Lower lobe of right lung (tissue), 2 donors: ENCODE measurements at regions not wholly inside any gene's neighbourhood (a gene's known extent, or its start where the extent isn't known, plus 50 kb on each side); places are given as distances from the start of the nearest gene placed in this dataset.

Source experiments
- ATAC-seq, 2 donors: fragments of 200-7000 bp; cut with Tn5 transposase; one replicate each; pipeline ENCODE4 v1.9.1; 2020 to 2022; ENCODE audit warnings: mild to moderate bottlenecking in 2 of 2, moderate library complexity in 2 of 2
- DNase-seq: peaks from one replicate; pipeline ENCODE4 v3.0.0-alpha.2; 2020
- H3K27ac ChIP-seq: fragments of 200-600 bp; one replicate; pipeline ENCODE4 v1.8.0; 2022
- H3K27me3 ChIP-seq: fragments of 200-600 bp; one replicate; pipeline ENCODE4 v1.8.0; 2022; ENCODE audit warnings: low read depth
- H3K36me3 ChIP-seq: fragments of 200-600 bp; one replicate; pipeline ENCODE4 v1.8.0; 2022; ENCODE audit warnings: mild to moderate bottlenecking
- H3K4me1 ChIP-seq: fragments of 200-600 bp; one replicate; pipeline ENCODE4 v1.8.0; 2022
- H3K4me3 ChIP-seq: fragments of 200-600 bp; one replicate; pipeline ENCODE4 v1.8.0; 2022; ENCODE audit warnings: mild to moderate bottlenecking
- H3K9me3 ChIP-seq: fragments of 200-600 bp; one replicate; pipeline ENCODE4 v1.8.0; 2022
- CTCF ChIP-seq: fragments of 200-600 bp; IDR thresholded peaks from one replicate; pipeline ENCODE4 v1.8.0; 2022; ENCODE audit warnings: antibody characterized with exemption, mild to moderate bottlenecking
- intact Hi-C: fragments of 100-400 bp; cut with DNase I; formaldehyde crosslinking; loops from one replicate; pipeline ENCODE4 v1.11.0; 2022
- donor health status: DM: no; HTN: yes; CAD: no; lungs with severe emphysema.

GRCh38 chr5:85010014-85010562 lies 625.4 kb upstream of the EDIL3 start:
- TF ChIP-seq CTCF: no peak
- Histone ChIP-seq H3K4me1 (no peaks in the 10 kb centered on the region), H3K9me3 (no peaks in the 10 kb centered on the region), H3K4me3 (no peak overlapping the region), H3K27ac (no peak overlapping the region), H3K27me3 (no peaks in the 10 kb centered on the region), H3K36me3 (no peaks in the 10 kb centered on the region)
- intact Hi-C loops: no loop called here
- no peak for DNase-seq
- no peak for ATAC-seq

GRCh38 chr5:85017261-85017660 lies 632.6 kb upstream of the EDIL3 start:
- no peaks in the 10 kb centered on the region for H3K27me3 ChIP-seq
- DNase-seq (no peak), ATAC-seq (no peak)
- H3K4me3 ChIP-seq: no peak overlapping the region
- no peaks in the 10 kb centered on the region for H3K9me3 ChIP-seq
- no peaks in the 10 kb centered on the region for H3K36me3 ChIP-seq
- no peak overlapping the region for H3K27ac ChIP-seq
- intact Hi-C loops: no loop called here
- no peak for TF ChIP-seq CTCF
- H3K4me1 ChIP-seq: no peaks in the 10 kb centered on the region

- H3K4me3 ChIP-seq: no peak overlapping the region
- no peaks in the 10 kb centered on the region for H3K27me3 ChIP-seq
- H3K27ac ChIP-seq: no peak overlapping the region
- intact Hi-C loops: no loop called here
- ATAC-seq (no peak), DNase-seq (no peak)
- TF ChIP-seq CTCF: no peak
- H3K36me3 ChIP-seq: no peaks in the 10 kb centered on the region
- H3K9me3 ChIP-seq: no peaks in the 10 kb centered on the region
- no peaks in the 10 kb centered on the region for H3K4me1 ChIP-seq
Observed at GRCh38 chr5:85030316-85031084, 645.8 kb upstream of the EDIL3 start.

- Histone ChIP-seq H3K4me3 (no peak overlapping the region), H3K27ac (no peak overlapping the region), H3K9me3 (no peaks in the 10 kb centered on the region), H3K36me3 (no peaks in the 10 kb centered on the region), H3K4me1 (no peaks in the 10 kb centered on the region), H3K27me3 (no peaks in the 10 kb centered on the region)
- ATAC-seq (peak in 1 of 2 donors; percentile 39), DNase-seq (no peak)
- intact Hi-C loops: no loop called here
- no peak for TF ChIP-seq CTCF
Observed at GRCh38 chr5:85049020-85049419, 664.3 kb upstream of the EDIL3 start.

- Histone ChIP-seq H3K4me1 (no peaks in the 10 kb centered on the region), H3K27ac (no peak overlapping the region), H3K36me3 (no peaks in the 10 kb centered on the region), H3K4me3 (no peak overlapping the region), H3K9me3 (no peaks in the 10 kb centered on the region), H3K27me3 (no peaks in the 10 kb centered on the region)
- DNase-seq: no peak
- TF ChIP-seq CTCF: no peak
- intact Hi-C loops: no loop called here
- no peak for ATAC-seq
Observed at GRCh38 chr5:85052826-85053225, 668.1 kb upstream of the EDIL3 start.
